NT2/D1 (cell line): ENCODE measurements at regions not wholly inside any gene's neighbourhood (a gene's known extent, or its start where the extent isn't known, plus 50 kb on each side); places are given as distances from the start of the nearest gene placed in this dataset.

ENCODE experiments used
- DNase-seq: peaks from one replicate; pipeline ENCODE4 v3.0.0-alpha.2; 2011; ENCODE audit warnings: low read depth, low spot score
- H3K27me3 ChIP-seq: 2 replicates; pipeline ENCODE4 v1.6.0; 2011; ENCODE audit warnings: mild to moderate bottlenecking; ENCODE audit not compliant: insufficient read length, insufficient read depth
- H3K36me3 ChIP-seq: 2 replicates; pipeline ENCODE4 v1.6.1; 2011; ENCODE audit warnings: mild to moderate bottlenecking, low read length, mixed read lengths; ENCODE audit not compliant: insufficient read depth, insufficient read length
- H3K4me1 ChIP-seq: 2 replicates; pipeline ENCODE4 v1.5.1; 2011; ENCODE audit not compliant: insufficient read depth, insufficient read length
- H3K4me3 ChIP-seq: 2 replicates; pipeline ENCODE4 v1.5.1; 2011; ENCODE audit warnings: low read depth; ENCODE audit not compliant: insufficient read length
- H3K9ac ChIP-seq: 2 replicates; pipeline ENCODE4 v1.6.0; 2011; ENCODE audit warnings: low read depth; ENCODE audit not compliant: insufficient read length
- H3K9me3 ChIP-seq: 2 replicates; pipeline ENCODE4 v1.5.1; 2011; ENCODE audit warnings: mild to moderate bottlenecking, low read length; ENCODE audit not compliant: insufficient read depth
- SUZ12 ChIP-seq: IDR thresholded peaks from 2 replicates; pipeline ENCODE4 v1.6.1; 2011; ENCODE audit not compliant: insufficient read length, insufficient read depth; ENCODE audit errors: extremely low read depth
- YY1 ChIP-seq: IDR thresholded peaks from 2 replicates; pipeline ENCODE4 v1.6.1; 2011; ENCODE audit not compliant: insufficient read length, insufficient read depth
- ZNF274 ChIP-seq: IDR thresholded peaks from 2 replicates; pipeline ENCODE4 v1.6.1; 2011; ENCODE audit warnings: mild to moderate bottlenecking, low read depth, low read length

DNA sequence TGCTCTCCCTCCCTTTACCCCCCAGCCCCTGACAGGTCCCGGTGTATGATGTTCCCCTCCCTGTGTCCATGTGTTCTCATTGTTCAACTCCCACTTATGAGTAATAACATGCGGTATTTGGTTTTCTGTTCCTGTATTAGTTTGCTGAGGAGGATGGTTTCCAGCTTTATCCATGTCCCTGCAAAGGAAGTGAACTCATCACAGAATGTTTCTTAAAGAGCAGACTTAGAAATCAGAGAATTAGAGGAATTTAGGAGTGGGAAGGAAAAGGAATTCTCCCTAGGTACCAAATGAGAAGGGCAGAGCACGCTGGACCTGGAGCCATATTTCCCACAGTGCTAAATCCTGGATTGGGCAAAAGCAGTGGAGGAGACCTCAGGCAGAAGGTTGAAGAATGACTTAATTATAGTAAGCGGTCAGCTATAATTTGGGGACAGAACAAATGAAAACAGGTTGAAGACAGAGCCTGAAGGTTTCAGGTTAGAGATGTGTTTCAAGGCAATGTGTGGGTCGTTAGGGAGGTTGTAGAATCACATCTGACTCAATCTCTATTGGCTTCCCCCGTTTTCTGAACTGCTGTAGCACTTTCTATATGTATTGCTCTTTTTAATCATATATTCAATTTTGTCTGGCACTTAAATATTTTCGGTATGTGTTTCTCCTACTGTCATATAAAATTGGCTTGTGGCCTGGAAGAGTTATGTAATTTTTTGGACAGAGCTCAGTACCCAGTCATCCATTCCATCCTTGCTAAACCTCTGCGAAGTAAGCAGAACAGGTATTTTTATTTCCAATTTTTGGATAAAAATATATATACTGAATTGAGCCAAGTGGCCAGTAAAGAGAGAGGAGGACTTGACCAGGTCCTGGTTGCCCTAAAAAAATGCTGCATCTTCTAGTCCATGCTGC lies 210.5 kb upstream of the KLF6 start:
- TF ChIP-seq ZNF274 (no peak), SUZ12 (no peak), YY1 (no peak)
- no peaks in the 10 kb centered on the region for H3K27me3 ChIP-seq
- H3K36me3 ChIP-seq = no peaks in the 10 kb centered on the region
- no peak overlapping the region for H3K4me3 ChIP-seq
- DNase-seq = no peak
- peaks cover 5% of the 10 kb centered on the region for H3K4me1 ChIP-seq
- H3K9ac ChIP-seq = no peak overlapping the region
- peaks cover 7% of the 10 kb centered on the region; the same call in 1 of the 2 replicates for H3K9me3 ChIP-seq

GRCh38 chr10:3992382-3993178 lies 207.6 kb upstream of the KLF6 start:
- H3K9ac ChIP-seq = no peak overlapping the region
- no peaks in the 10 kb centered on the region for H3K9me3 ChIP-seq
- no peaks in the 10 kb centered on the region for H3K27me3 ChIP-seq
- H3K4me1 ChIP-seq = peaks cover 5% of the 10 kb centered on the region
- H3K4me3 ChIP-seq = no peak overlapping the region
- TF ChIP-seq YY1 (no peak), SUZ12 (no peak), ZNF274 (no peak)
- H3K36me3 ChIP-seq = no peaks in the 10 kb centered on the region
- DNase-seq = no peak

DNA sequence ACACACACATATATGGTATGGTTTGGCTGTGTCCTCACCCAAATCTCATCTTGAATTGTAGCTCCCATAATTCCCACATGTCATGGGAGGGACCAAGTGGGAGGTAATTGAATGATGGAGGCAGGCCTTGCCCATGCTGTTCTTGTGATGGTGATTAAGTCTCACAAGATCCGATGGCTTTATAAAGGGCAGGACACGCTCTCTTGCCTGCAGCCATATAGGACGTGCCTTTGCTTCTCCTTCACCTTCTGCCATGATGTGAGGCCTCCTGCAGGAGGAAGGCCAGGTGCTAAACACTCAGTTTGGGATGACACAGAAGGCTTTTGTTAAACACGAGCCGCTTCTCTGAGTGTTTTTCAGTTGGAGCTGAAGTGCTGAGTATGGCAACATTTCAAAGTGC lies 205.3 kb upstream of the KLF6 start:
- no peak for TF ChIP-seq SUZ12
- TF ChIP-seq YY1 = no peak
- TF ChIP-seq ZNF274 = no peak
- Histone ChIP-seq H3K4me1 (peaks cover 5% of the 10 kb centered on the region), H3K9ac (no peak overlapping the region), H3K4me3 (no peak overlapping the region), H3K27me3 (no peaks in the 10 kb centered on the region), H3K36me3 (no peaks in the 10 kb centered on the region), H3K9me3 (no peaks in the 10 kb centered on the region)
- no peak for DNase-seq

GRCh38 chr10:3987143-3987974 lies 202.3 kb upstream of the KLF6 start:
- no peak overlapping the region for H3K9ac ChIP-seq
- H3K9me3 ChIP-seq = peaks cover 7% of the 10 kb centered on the region; the same call in 1 of the 2 replicates
- H3K4me3 ChIP-seq = no peak overlapping the region
- no peak for DNase-seq
- no peaks in the 10 kb centered on the region for H3K27me3 ChIP-seq
- no peaks in the 10 kb centered on the region for H3K36me3 ChIP-seq
- no peak for TF ChIP-seq ZNF274
- no peak for TF ChIP-seq YY1
- TF ChIP-seq SUZ12 = no peak
- H3K4me1 ChIP-seq = peaks cover 2% of the 10 kb centered on the region

- Histone ChIP-seq H3K9ac (no peak overlapping the region), H3K36me3 (no peaks in the 10 kb centered on the region), H3K9me3 (peaks cover 7% of the 10 kb centered on the region; the same call in 1 of the 2 replicates), H3K4me1 (no peaks in the 10 kb centered on the region), H3K4me3 (no peak overlapping the region), H3K27me3 (no peaks in the 10 kb centered on the region)
- no peak for DNase-seq
- TF ChIP-seq ZNF274 (no peak), YY1 (no peak), SUZ12 (no peak)
These were observed 201.6 kb upstream of the KLF6 start for GRCh38 chr10:3986493-3987142.

DNA sequence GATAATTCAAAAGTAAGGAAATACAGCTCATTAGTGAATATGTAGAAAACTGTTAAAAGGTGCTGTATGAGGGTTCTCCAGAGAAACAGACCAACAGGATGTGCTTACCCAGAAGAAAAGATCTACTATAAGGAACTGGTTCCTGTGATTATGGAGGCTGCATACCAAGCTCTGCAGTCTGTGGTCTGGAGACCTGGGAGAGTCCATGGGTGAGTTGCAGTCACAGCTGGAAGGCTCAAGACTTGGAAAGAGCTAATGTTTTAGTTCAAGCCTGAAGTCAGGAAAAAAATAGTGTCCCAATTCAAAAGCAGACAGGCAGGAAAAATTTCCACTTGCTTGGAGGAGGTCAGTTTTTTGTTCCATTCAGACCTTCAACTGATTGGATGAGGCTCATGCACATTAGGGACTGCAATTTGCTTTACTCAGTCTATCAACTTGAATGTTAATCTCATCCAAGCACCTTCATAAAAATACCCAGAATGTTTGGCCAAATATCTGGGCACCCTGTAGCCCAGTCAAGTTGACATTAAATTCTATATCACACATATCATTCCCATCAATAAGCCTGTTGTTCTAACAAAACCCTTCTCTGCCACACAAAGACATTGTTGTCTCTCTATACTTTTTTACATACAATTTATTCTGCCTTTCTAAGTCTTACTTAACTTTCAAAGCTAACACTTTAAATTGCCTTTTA lies 197.9 kb upstream of the KLF6 start:
- Histone ChIP-seq H3K36me3 (no peaks in the 10 kb centered on the region), H3K9me3 (peaks cover 7% of the 10 kb centered on the region; the same call in 1 of the 2 replicates), H3K9ac (no peak overlapping the region), H3K4me1 (no peaks in the 10 kb centered on the region), H3K4me3 (no peak overlapping the region), H3K27me3 (no peaks in the 10 kb centered on the region)
- TF ChIP-seq ZNF274 = no peak
- TF ChIP-seq SUZ12 = no peak
- no peak for TF ChIP-seq YY1
- DNase-seq = no peak
